ENCODE measurements at regions not wholly inside any gene's neighbourhood (a gene's known extent, or its start where the extent isn't known, plus 50 kb on each side); places are given as distances from the start of the nearest gene placed in this dataset.

DNA sequence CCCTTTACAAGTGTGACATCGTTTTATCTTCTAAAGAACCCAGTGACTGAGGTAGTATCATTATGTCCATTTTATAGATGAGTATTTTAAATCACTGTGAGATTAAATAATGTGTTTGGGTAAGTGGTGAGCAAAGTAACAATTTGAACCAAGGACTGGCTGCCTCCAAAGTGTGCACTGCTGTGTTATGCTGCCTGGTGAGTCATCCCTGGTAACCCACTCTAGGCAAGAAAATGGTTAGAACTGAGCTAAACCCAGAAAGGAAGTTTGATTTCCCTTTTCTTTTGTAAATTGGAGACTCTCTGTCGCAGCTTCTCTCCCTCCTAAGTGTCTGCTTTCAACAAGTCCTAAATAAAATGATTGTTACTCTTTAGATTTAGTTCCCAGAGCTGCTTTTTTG is 342.8 kb upstream of the KAZN start:
- TF ChIP-seq, protein P1, sequence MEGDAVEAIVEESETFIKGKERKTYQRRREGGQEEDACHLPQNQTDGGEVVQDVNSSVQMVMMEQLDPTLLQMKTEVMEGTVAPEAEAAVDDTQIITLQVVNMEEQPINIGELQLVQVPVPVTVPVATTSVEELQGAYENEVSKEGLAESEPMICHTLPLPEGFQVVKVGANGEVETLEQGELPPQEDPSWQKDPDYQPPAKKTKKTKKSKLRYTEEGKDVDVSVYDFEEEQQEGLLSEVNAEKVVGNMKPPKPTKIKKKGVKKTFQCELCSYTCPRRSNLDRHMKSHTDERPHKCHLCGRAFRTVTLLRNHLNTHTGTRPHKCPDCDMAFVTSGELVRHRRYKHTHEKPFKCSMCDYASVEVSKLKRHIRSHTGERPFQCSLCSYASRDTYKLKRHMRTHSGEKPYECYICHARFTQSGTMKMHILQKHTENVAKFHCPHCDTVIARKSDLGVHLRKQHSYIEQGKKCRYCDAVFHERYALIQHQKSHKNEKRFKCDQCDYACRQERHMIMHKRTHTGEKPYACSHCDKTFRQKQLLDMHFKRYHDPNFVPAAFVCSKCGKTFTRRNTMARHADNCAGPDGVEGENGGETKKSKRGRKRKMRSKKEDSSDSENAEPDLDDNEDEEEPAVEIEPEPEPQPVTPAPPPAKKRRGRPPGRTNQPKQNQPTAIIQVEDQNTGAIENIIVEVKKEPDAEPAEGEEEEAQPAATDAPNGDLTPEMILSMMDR (conservative IDR thresholded peaks at IDR 0.05) = no peak
- no peak for TF ChIP-seq EZH2 (IDR thresholded peaks at IDR 0.05; ENCODE audit: low read depth)

Data from PC-9 (cell line).